ENCODE measurements at regions not wholly inside any gene's neighbourhood (a gene's known extent, or its start where the extent isn't known, plus 50 kb on each side); places are given as distances from the start of the nearest gene placed in this dataset.
"Not testable (repeated sequence)": the region's sequence is repeated elsewhere in the genome, so short reads cannot be mapped to it uniquely, and the experiment has no call there.

DNA sequence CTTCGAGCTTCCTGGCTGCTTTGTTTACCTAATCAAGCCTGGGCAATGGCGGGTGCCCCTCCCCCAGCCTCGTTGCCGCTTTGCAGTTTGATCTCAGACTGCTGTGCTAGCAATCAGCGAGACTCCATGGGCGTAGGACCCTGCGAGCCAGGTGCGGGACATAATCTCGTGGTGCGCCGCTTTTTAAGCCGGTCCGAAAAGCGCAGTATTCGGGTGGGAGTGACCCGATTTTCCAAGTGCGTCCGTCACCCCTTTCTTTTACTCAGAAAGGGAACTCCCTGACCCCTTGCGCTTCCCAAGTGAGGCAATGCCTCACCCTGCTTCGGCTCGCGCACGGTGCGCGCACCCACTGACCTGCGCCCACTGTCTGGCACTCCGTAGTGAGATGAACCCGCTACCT is 889.3 kb upstream of the NUDT12 start:
- H3K18ac ChIP-seq (ENCODE audit: low read depth, low read length); H3K4me2 ChIP-seq (ENCODE audit: low read depth, low read length); H2BK120ac ChIP-seq (ENCODE audit: low read depth, low read length); H3K79me1 ChIP-seq (ENCODE audit: low read depth in 1 of 2, low read length in 2 of 2); ATAC-seq (ENCODE audit: low read depth); H3K23ac ChIP-seq (ENCODE audit: low read depth, low read length); DNase-seq; H3K27me3 ChIP-seq (ENCODE audit: control insufficient read depth, insufficient read depth, low read length); H3K27ac ChIP-seq (ENCODE audit: insufficient read depth, low read length); H2AFZ ChIP-seq (replicated peaks; ENCODE audit: low read length, poor library complexity); intact Hi-C loops (cut with micrococcal nuclease); H4K8ac ChIP-seq (ENCODE audit: low read depth in 2 of 2, low read length in 2 of 2); H3K4me1 ChIP-seq (ENCODE audit: control insufficient read depth, insufficient read depth, low read length); H2AK9ac ChIP-seq (replicated peaks; ENCODE audit: low read depth, low read length, poor library complexity); H3K14ac ChIP-seq (replicated peaks; ENCODE audit: low read depth, low read length); H4K20me1 ChIP-seq (ENCODE audit: insufficient read depth, low read length); H3K56ac ChIP-seq (ENCODE audit: extremely low read depth, insufficient read depth, low read length); H3K36me3 ChIP-seq (ENCODE audit: control insufficient read depth, insufficient read depth, low read length); CTCF ChIA-PET; H3K9me3 ChIP-seq (ENCODE audit: control insufficient read depth, insufficient read depth, low read length); H2BK15ac ChIP-seq (ENCODE audit: low read depth, low read length); H2BK5ac ChIP-seq (ENCODE audit: low read depth, low read length, poor library complexity, severe bottlenecking); BruUV-seq (replicated peaks); H3K4me3 ChIP-seq (ENCODE audit: insufficient read depth, low read depth, low read length); H4K91ac ChIP-seq (ENCODE audit: insufficient read depth, low read depth, low read length); H3K9me1 ChIP-seq (ENCODE audit: insufficient read depth, low read length); H4K5ac ChIP-seq (ENCODE audit: low read depth, low read length); H3K4ac ChIP-seq (ENCODE audit: low read depth, low read length); in situ Hi-C loops (cut with MboI; ENCODE audit: low sequenced_read_pairs); H2AK5ac ChIP-seq (ENCODE audit: low read depth, low read length); H3K9ac ChIP-seq (ENCODE audit: low read depth, low read length); POLR2A ChIA-PET (ENCODE audit: unreplicated experiment); H2BK20ac ChIP-seq (ENCODE audit: low read depth, low read length); dilution Hi-C loops (cut with HindIII; ENCODE audit: low sequenced_read_pairs, unreplicated experiment): not testable (repeated sequence)
- WGBS, 2 experiments (ENCODE audit: extremely low coverage in 2 of 2, insufficient read length in 1 of 2) = 97% methylated on average over 11 of the region's 28 CpGs; no CpG with 5 or more reads in 1 of the 2 experiments

Data from IMR-90 (cell line).